HCT116 (cell line): ENCODE measurements at regions not wholly inside any gene's neighbourhood (a gene's known extent, or its start where the extent isn't known, plus 50 kb on each side); places are given as distances from the start of the nearest gene placed in this dataset.

Source experiments
- ATAC-seq: fragments of 200-7000 bp; cut with Tn5 transposase; 2 replicates; pipeline ENCODE4 v1.9.1; 2020; ENCODE audit warnings: mild to moderate bottlenecking, moderate library complexity
- BruUV-seq: library from RNA; stranded (reverse); fragments of 400-500 nt; replicated peaks from 2 replicates; lab custom pipeline; 2021; lab: Mats Ljungman, UMichigan
- CTCF ChIA-PET: fragments of 300-600 bp; sonication (Branson Sonifier 250); formaldehyde crosslinking; loops from one replicate; lab custom pipeline; 2021; ENCODE audit warnings: antibody characterized with exemption; lab: Charles Lee
- POLR2A ChIA-PET: fragments of 300-600, 350-600 bp; sonication (Branson Sonifier 250); formaldehyde crosslinking; loops from one replicate; lab custom pipeline; 2021; ENCODE audit warnings: antibody characterized with exemption; lab: Charles Lee
- RAD21 ChIA-PET, 2 experiments: fragments of 300-600 bp; sonication (Branson Sonifier 250); formaldehyde crosslinking; loops; one replicate each; lab custom pipeline; 2023; ENCODE audit warnings: low total read pairs in 2 of 2; ENCODE audit not compliant: uncharacterized antibody in 2 of 2, unreplicated experiment in 2 of 2, low non-redundant PET in 1 of 2; lab: Charles Lee
- DNase-seq: peaks from one replicate; pipeline ENCODE4 v3.0.0-alpha.2; 2010; ENCODE audit warnings: low read depth, low spot score
- H2AFZ ChIP-seq: fragments of 200-600 bp; shearing (Covaris generic), sonication (generic); 2 replicates; pipeline ENCODE4 v1.6.1; 2017; ENCODE audit warnings: low read depth, mixed run types, mixed read lengths, antibody characterized with exemption, low read length; ENCODE audit not compliant: poor library complexity, severe bottlenecking
- H3K27ac ChIP-seq: 2 replicates; pipeline ENCODE4 v1.5.1; 2012; ENCODE audit warnings: low read depth, low read length
- H3K27me3 ChIP-seq: fragments of 200-600 bp; sonication (generic); 2 replicates; pipeline ENCODE4 v1.6.1; 2016; ENCODE audit warnings: mixed run types, low read length, mixed read lengths; ENCODE audit not compliant: insufficient read depth
- H3K36me3 ChIP-seq, 2 experiments: fragments of 200-500 bp in 1 of 2; fragments of 200-600 bp in 1 of 2; sonication (Bioruptor generic) in 1 of 2; sonication (generic) in 1 of 2; 2 replicates each; pipeline versions ENCODE4 v1.5.1 to v1.6.1; 2014 to 2016; ENCODE audit warnings: low read length in 2 of 2, inconsistent platforms in 1 of 2, mixed read lengths in 1 of 2, mixed run types in 1 of 2; ENCODE audit not compliant: insufficient read depth in 2 of 2, control insufficient read depth in 1 of 2
- H3K4me1 ChIP-seq, 2 experiments: fragments of 200-600 bp in 1 of 2; sonication (generic) in 1 of 2; 2 replicates each; pipeline versions ENCODE4 v1.5.1 to v1.6.1; 2012 to 2017; ENCODE audit warnings: low read length in 2 of 2, inconsistent platforms in 1 of 2, mild to moderate bottlenecking in 1 of 2, mixed read lengths in 1 of 2, mixed run types in 1 of 2, moderate library complexity in 1 of 2; ENCODE audit not compliant: insufficient read depth in 2 of 2, control insufficient read depth in 1 of 2
- H3K4me2 ChIP-seq: fragments of 200-600 bp; sonication (generic); 2 replicates; pipeline ENCODE4 v1.6.1; 2017; ENCODE audit warnings: mixed run types, low read length, mixed read lengths
- H3K4me3 ChIP-seq, 2 experiments: fragments of 200-600 bp in 1 of 2; sonication (generic) in 1 of 2; replicated peaks in 1 of 2; 2 replicates each; pipeline ENCODE4 v1.5.1; 2011 to 2016; ENCODE audit warnings: low read length in 2 of 2, control low read depth in 1 of 2, low read depth in 1 of 2, mild to moderate bottlenecking in 1 of 2, mixed read lengths in 1 of 2, mixed run types in 1 of 2
- H3K79me2 ChIP-seq: fragments of 200-600 bp; sonication (generic); 2 replicates; pipeline ENCODE4 v1.6.1; 2017; ENCODE audit warnings: mild to moderate bottlenecking, mixed run types, low read length, moderate library complexity, mixed read lengths; ENCODE audit not compliant: insufficient read depth
- H3K9ac ChIP-seq: fragments of 200-600 bp; sonication (generic); 2 replicates; pipeline ENCODE4 v1.6.1; 2016; ENCODE audit warnings: low read length, mixed read lengths
- H3K9me2 ChIP-seq: fragments of 200-600 bp; sonication (generic), shearing (Covaris generic); 2 replicates; pipeline ENCODE4 v1.6.1; 2017; ENCODE audit warnings: mixed run types, mild to moderate bottlenecking, moderate library complexity; ENCODE audit not compliant: insufficient read depth
- H3K9me3 ChIP-seq, 2 experiments: fragments of 200-500 bp in 1 of 2; fragments of 200-600 bp in 1 of 2; sonication (Bioruptor generic) in 1 of 2; sonication (generic) in 1 of 2; 2 replicates each; pipeline ENCODE4 v1.6.1; 2014 to 2017; ENCODE audit warnings: low read length in 2 of 2, mixed read lengths in 2 of 2, inconsistent platforms in 1 of 2, low read depth in 1 of 2, mild to moderate bottlenecking in 1 of 2, mixed run types in 1 of 2, moderate library complexity in 1 of 2; ENCODE audit not compliant: control insufficient read depth in 1 of 2, insufficient read depth in 1 of 2
- H4K20me1 ChIP-seq: fragments of 200-600 bp; sonication (generic), shearing (Covaris generic); 2 replicates; pipeline ENCODE4 v1.6.1; 2017; ENCODE audit warnings: mixed run types, mild to moderate bottlenecking, moderate library complexity; ENCODE audit not compliant: insufficient read depth
- ATF3 ChIP-seq: IDR thresholded peaks from 2 replicates; pipeline ENCODE4 v1.6.1; 2012
- CBX3 ChIP-seq: IDR thresholded peaks from 2 replicates; pipeline ENCODE4 v1.6.1; 2012; ENCODE audit warnings: low read depth
- CEBPB ChIP-seq: IDR thresholded peaks from 2 replicates; pipeline ENCODE4 v1.6.1; 2012; ENCODE audit warnings: low read depth
- CTCF ChIP-seq, 3 experiments: fragments of 200-600 bp in 1 of 3; sonication (generic) in 1 of 3; IDR thresholded peaks in 2 of 3; conservative IDR thresholded peaks in 1 of 3; 2 replicates each; pipeline ENCODE4 v1.5.1; 2012 to 2017; ENCODE audit warnings: low read depth in 2 of 3, low read length in 2 of 3, antibody characterized with exemption in 1 of 3, borderline replicate concordance in 1 of 3, control low read depth in 1 of 3, mild to moderate bottlenecking in 1 of 3, mixed read lengths in 1 of 3, mixed run types in 1 of 3, moderate library complexity in 1 of 3; ENCODE audit not compliant: insufficient read depth in 1 of 3
- EZH2 ChIP-seq: fragments of 200-600 bp; sonication (generic); IDR thresholded peaks from 2 replicates; pipeline ENCODE4 v1.6.1; 2017; ENCODE audit warnings: antibody characterized with exemption, mixed run types
- FOSL1 ChIP-seq: IDR thresholded peaks from 2 replicates; pipeline ENCODE4 v1.6.1; 2012; ENCODE audit warnings: low read depth
- SIN3A ChIP-seq: IDR thresholded peaks from 2 replicates; pipeline ENCODE4 v1.6.1; 2012; ENCODE audit warnings: low read depth
- ZNF274 ChIP-seq: fragments of 200-500 bp; sonication (Bioruptor generic); IDR thresholded peaks from 2 replicates; pipeline ENCODE4 v1.6.1; 2014; ENCODE audit warnings: mild to moderate bottlenecking, low read depth, low read length, inconsistent platforms
- intact Hi-C: fragments of 100-400 bp; cut with micrococcal nuclease; formaldehyde crosslinking; loops from 2 replicates; pipeline ENCODE4 v1.10.0; 2022

GRCh38 chr6:74167511-74167910 lies 471.5 kb downstream of the CD109 start (continued):
- TF ChIP-seq ZNF274, result no peak
- no peak for TF ChIP-seq SIN3A
- TF ChIP-seq EZH2, result no peak
- TF ChIP-seq CBX3, result no peak
- no peak for TF ChIP-seq CTCF (IDR thresholded peaks at IDR 0.05 in 2 of 3, conservative IDR thresholded peaks at IDR 0.05 in 1 of 3; ENCODE audit: borderline replicate concordance in 1 of 3, insufficient read depth in 1 of 3, low read depth in 2 of 3, low read length in 2 of 3)

- Histone ChIP-seq H3K36me3 (no peaks in the 10 kb centered on the region), H3K9me3 (no peaks in the 10 kb centered on the region), H2AFZ (no peak overlapping the region), H3K4me3 (no peak overlapping the region), H3K4me2 (no peak overlapping the region), H3K27me3 (no peaks in the 10 kb centered on the region), H3K9ac (no peak overlapping the region), H3K9me2 (no peaks in the 10 kb centered on the region), H3K4me1 (no peaks in the 10 kb centered on the region), H3K27ac (no peak overlapping the region), H4K20me1 (no peaks in the 10 kb centered on the region), H3K79me2 (no peaks in the 10 kb centered on the region)
- intact Hi-C loops, result no loop called here
- RAD21 ChIA-PET, result no interaction called here
- ATAC-seq, result no peak
- POLR2A ChIA-PET, result no interaction called here
- TF ChIP-seq ATF3 (no peak), FOSL1 (no peak), CEBPB (no peak)
- BruUV-seq, result no TSS peak
- no peak for DNase-seq
- CTCF ChIA-PET, result no interaction called here
Observed at GRCh38 chr6:74166849-74167248, 470.8 kb downstream of the CD109 start.
